ENCODE measurements at regions not wholly inside any gene's neighbourhood (a gene's known extent, or its start where the extent isn't known, plus 50 kb on each side); places are given as distances from the start of the nearest gene placed in this dataset.

DNA sequence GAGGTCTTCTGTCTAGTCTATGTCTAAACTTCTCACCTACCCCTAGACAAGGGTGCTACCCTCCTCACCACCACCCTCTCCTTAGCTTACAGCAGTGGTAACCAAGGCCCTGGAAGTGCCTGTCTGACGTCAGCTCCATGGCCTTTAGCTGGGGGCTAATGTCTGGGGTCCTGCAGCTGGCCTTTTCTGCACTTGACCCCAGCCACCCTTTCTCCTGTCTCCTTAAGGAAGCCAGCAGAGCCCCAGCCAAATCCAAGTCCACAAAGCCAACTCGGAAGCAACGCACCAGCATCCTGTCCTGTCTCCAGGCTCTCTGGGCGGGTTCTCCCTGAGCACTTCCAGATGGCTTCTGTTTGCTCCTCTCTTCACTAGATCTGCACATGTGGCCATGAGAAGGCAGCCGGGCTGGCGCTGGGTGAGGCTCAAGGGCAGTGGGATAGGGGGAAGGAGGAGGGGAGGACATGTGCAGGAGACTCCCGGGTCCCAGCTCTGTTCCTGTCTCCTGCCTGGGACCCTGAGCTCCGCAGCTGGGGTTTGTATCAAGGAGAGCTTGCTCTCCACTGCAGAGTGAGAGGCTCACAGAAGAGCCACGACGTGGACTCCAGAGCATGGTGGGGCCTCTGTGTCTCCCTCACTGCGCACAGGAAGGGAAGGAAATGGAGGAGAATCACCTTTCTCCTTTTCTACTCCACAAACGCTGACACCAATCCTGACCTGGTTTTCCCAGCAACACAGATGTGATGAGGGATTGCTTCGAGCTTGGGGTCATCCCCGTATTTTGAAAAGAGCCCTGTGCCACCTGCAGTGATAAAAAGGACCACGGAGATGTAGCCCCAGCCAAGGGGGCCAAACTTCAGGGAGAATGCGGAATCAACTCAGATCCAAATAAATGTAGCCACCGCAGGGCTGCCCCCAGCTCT, 204.2 kb downstream of the USP12 start:
- ATAC-seq (replicated peaks in 1 of 2): no peak
- Mint-ChIP-seq H3K4me1 (ENCODE audit: low read depth) (no peaks in the 10 kb centered on the region), H3K27me3 (ENCODE audit: low read depth) (no peaks in the 10 kb centered on the region), H3K36me3 (ENCODE audit: insufficient read depth in 2 of 2) (no peaks in the 10 kb centered on the region), H3K4me3 (no peak overlapping the region), H3K27ac (no peak overlapping the region), H3K9me3 (no peaks in the 10 kb centered on the region)
- DNase-seq: no peak

DNA sequence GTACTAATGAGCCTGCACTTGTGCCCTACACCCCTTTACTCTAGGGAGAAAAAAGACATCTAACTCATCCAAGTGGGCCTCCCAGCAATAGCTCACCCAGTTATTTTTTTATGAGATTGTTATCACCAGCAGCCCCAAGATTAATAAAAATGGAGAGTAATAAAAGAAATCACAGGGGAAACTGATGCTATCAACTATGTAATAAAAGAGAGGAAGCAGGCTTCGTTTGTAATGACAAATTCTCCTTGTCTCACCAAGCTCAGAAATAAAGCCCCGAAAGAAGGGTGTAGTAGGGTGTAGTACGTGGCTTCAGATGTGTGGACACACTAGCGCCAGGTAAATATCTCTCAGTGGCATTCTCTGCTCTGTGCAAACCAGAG, 204.9 kb downstream of the USP12 start:
- no peaks in the 10 kb centered on the region for H3K27me3 Mint-ChIP-seq (ENCODE audit: low read depth)
- no peaks in the 10 kb centered on the region for H3K36me3 Mint-ChIP-seq (ENCODE audit: insufficient read depth in 2 of 2)
- ATAC-seq (replicated peaks in 1 of 2) (no peak), DNase-seq (no peak)
- no peak overlapping the region for H3K27ac Mint-ChIP-seq
- H3K4me3 Mint-ChIP-seq: no peak overlapping the region
- no peaks in the 10 kb centered on the region for H3K4me1 Mint-ChIP-seq (ENCODE audit: low read depth)
- H3K9me3 Mint-ChIP-seq: no peaks in the 10 kb centered on the region

DNA sequence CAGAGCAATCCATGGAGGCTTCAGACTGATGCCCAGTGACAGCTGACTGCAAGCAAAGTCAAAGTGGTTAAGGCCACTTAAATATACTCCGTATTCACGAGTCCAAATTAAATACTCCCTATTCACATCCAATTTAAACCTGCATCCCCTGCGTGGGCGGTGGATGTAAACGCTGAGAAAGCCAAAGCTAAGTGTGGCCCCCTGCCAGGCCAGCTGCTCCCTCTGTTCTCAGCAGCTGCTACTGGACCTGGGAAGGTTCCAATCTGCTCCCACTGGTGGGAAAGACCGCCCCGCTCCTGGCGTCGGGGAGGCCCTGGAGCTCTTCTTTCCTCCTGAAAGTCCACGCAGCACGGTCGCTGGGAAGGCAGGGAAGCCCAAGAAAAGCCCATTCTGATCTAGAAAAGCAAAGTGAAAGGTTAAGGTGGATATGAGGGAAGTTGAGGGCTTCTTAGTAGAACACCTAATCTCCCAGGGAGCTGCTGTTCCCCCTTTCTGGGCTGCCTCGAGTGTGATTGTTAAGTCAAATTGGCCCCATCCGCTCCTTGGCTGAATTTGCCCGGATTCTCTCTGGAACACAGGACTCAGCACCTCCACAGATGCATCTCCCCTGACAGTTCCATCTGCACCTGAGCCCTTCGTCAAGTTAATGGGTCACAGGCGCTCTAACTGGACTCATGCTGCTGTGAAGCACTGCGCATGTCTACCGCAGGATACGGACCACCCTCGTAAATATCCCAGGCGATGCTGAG, 205.5 kb downstream of the USP12 start:
- no peaks in the 10 kb centered on the region for H3K9me3 Mint-ChIP-seq
- H3K27ac Mint-ChIP-seq: no peak overlapping the region
- ATAC-seq (replicated peaks in 1 of 2) (no peak), DNase-seq (no peak)
- H3K4me3 Mint-ChIP-seq: no peak overlapping the region
- no peaks in the 10 kb centered on the region for H3K27me3 Mint-ChIP-seq (ENCODE audit: low read depth)
- H3K4me1 Mint-ChIP-seq (ENCODE audit: low read depth): no peaks in the 10 kb centered on the region
- no peaks in the 10 kb centered on the region for H3K36me3 Mint-ChIP-seq (ENCODE audit: insufficient read depth in 2 of 2)

DNA sequence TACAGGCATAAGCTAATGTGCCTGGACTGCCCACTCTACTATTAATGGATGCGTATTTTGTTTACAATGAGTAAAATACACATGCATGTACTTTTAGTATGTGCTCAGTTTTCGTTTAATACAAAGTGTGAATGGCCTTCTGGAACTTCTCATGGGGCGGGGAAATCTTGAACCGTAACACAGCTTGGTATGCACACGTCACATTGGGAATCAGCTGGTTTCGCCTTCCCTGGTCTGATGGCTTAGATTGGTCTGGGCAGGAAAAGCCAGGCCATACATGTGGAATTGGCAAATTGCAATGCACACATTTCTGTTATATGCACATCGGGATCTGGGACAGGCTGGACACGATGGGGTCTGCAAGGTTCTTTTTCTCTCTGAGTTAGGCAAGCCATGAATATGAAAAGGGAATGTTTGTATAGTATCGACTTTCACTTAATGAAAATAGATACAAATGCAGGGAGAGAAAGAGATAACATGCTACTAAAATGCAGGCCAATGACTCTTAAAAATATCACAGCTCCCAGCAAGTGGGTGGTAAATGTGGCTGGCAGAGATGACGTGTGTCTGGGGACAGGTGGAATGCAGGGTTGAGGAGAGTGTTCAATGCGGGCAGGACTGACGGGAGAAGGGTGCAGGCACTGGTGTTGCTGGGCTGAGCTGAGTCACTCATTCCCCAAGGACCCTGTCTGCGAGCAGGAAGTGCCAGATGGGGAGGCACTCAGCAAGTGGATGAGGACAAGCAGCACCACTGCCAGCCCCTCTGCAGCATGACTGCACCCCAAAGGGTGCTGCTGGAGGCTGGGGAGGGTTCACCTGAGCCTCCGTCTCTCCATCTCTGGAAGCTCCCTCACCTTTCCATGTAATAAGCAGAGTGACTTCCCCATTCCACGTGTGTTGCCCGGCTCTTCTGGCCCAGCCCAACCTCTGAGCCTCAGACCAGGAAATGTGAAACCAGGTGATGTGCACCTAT, 204.0 kb upstream of the GPR12 start:
- no peaks in the 10 kb centered on the region for H3K9me3 Mint-ChIP-seq
- no peaks in the 10 kb centered on the region for H3K4me1 Mint-ChIP-seq (ENCODE audit: low read depth)
- H3K36me3 Mint-ChIP-seq (ENCODE audit: insufficient read depth in 2 of 2): no peaks in the 10 kb centered on the region
- no peak overlapping the region for H3K4me3 Mint-ChIP-seq
- DNase-seq (no peak), ATAC-seq (replicated peaks in 1 of 2) (no peak)
- peaks cover 6% of the 10 kb centered on the region for H3K27me3 Mint-ChIP-seq (ENCODE audit: low read depth)
- H3K27ac Mint-ChIP-seq: no peak overlapping the region

DNA sequence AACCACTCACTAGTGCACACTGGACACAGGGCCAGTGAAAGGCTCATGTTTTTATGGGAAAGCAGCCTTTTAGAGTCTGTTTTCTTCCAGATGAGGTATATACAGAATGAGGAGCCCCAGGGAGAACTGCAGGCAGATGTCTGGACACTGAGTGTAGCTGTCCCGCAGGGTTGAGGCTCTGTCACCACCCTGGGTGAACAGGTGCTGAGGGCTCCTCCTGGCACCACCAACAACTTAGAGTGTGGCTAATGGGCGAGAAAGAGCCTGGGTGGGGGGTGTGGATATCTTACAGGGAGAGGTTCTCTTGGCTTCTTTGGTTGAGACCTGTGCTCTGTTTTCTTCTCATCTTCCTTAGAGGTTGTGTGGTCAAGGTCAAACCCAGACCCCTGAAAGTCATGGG, 202.1 kb upstream of the GPR12 start:
- H3K27me3 Mint-ChIP-seq (ENCODE audit: low read depth): peaks cover 6% of the 10 kb centered on the region
- no peak overlapping the region for H3K4me3 Mint-ChIP-seq
- DNase-seq (no peak), ATAC-seq (replicated peaks in 1 of 2) (no peak)
- no peaks in the 10 kb centered on the region for H3K9me3 Mint-ChIP-seq
- no peaks in the 10 kb centered on the region for H3K4me1 Mint-ChIP-seq (ENCODE audit: low read depth)
- H3K27ac Mint-ChIP-seq: no peak overlapping the region
- H3K36me3 Mint-ChIP-seq (ENCODE audit: insufficient read depth in 2 of 2): no peaks in the 10 kb centered on the region

DNA sequence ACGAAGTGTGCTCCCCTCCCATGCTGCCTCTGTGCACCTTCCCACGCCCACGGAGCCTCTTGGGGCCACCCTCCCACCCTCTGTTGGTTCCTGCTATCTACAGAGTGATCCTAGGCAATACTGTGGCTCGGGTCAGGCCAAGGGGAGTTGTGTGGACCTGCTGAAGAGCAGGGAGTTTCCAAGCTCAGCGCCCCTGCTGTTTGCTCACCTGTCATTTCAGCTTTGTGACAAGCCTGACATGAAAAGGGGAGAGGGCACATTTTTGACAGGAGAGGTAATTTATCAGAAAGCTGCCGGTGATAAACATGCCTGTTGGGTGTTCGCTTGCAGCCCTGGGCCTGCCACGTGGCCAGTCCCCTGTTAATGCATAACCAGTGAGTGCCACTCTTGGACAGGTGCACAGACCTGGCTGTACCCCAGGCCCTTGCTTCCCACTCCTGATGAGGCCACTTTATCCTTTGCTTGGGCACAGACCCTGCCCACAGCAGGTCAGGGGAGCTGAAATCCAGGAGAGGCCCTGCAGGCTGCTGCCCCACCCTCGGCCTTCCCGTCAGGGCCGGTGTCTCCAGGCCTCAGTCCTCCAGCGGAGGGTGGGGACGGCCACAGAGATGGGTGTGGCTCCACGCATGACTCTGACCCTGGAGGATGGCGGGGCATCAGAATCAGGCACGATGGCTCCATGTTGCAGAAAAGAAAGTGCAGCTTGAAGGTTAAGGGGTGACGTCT, 201.5 kb upstream of the GPR12 start:
- no peaks in the 10 kb centered on the region for H3K9me3 Mint-ChIP-seq
- ATAC-seq (replicated peaks in 1 of 2) (no peak), DNase-seq (no peak)
- no peak overlapping the region for H3K4me3 Mint-ChIP-seq
- no peaks in the 10 kb centered on the region for H3K36me3 Mint-ChIP-seq (ENCODE audit: insufficient read depth in 2 of 2)
- no peak overlapping the region for H3K27ac Mint-ChIP-seq
- H3K4me1 Mint-ChIP-seq (ENCODE audit: low read depth): no peaks in the 10 kb centered on the region
- H3K27me3 Mint-ChIP-seq (ENCODE audit: low read depth): peaks cover 10% of the 10 kb centered on the region

DNA sequence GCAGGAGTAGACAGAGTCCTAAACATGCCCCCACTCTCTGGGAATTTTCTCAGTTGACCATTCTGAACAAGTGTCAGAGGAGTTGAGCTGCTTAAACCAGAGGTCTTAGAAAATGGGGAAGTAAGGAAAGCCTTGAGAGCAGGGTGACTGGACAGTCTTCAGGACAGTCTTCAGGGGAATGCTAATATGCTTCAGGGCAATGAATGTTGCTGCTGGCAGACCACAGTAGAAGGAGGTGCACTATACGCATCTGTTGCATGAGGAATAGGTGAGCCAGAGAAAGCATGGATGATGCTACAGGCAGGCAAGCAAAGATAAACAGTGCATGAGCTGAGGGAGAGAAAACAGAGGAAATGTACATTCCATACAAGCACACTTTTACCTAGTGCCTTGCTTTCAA, 196.6 kb upstream of the GPR12 start:
- H3K36me3 Mint-ChIP-seq (ENCODE audit: insufficient read depth in 2 of 2): no peaks in the 10 kb centered on the region
- no peak overlapping the region for H3K4me3 Mint-ChIP-seq
- peaks cover 25% of the 10 kb centered on the region for H3K27me3 Mint-ChIP-seq (ENCODE audit: low read depth)
- DNase-seq: no peak
- H3K9me3 Mint-ChIP-seq: no peaks in the 10 kb centered on the region
- no peaks in the 10 kb centered on the region for H3K4me1 Mint-ChIP-seq (ENCODE audit: low read depth)
- ATAC-seq (replicated peaks in 1 of 2): no peak
- H3K27ac Mint-ChIP-seq: no peak overlapping the region

DNA sequence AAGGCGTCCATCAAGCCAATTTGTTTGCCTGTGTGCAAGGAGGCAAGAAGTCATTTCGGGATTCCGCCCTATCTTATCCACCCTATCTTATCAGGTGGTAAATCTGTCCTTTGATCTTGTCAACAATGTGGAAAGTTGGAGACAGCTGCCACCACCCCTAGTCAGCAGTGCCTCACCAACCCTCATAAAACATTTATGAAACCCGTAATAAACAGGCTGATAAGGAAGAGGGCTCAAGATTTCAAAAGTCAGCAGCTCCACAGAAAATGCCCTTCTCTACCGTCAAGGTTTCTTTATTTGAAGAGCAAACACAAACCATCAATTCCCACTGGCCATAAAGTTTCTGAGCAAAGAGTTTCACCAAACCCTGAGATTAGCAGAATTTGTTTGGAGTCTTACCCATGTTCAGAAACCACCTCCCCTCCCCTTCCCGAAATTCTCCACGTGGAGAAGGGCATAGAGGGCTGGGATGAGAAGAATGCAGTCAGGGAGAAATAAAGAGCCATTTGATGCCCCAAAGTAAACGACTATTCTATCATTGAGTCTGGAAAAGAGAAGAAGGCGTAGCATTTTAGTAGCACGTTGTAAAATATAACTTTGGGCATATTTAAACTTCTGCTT, 196.0 kb upstream of the GPR12 start:
- Mint-ChIP-seq H3K4me1 (ENCODE audit: low read depth) (no peaks in the 10 kb centered on the region), H3K9me3 (no peaks in the 10 kb centered on the region), H3K36me3 (ENCODE audit: insufficient read depth in 2 of 2) (no peaks in the 10 kb centered on the region), H3K4me3 (no peak overlapping the region), H3K27me3 (ENCODE audit: low read depth) (peaks cover 25% of the 10 kb centered on the region), H3K27ac (no peak overlapping the region)
- DNase-seq (no peak), ATAC-seq (replicated peaks in 1 of 2) (no peak)

DNA sequence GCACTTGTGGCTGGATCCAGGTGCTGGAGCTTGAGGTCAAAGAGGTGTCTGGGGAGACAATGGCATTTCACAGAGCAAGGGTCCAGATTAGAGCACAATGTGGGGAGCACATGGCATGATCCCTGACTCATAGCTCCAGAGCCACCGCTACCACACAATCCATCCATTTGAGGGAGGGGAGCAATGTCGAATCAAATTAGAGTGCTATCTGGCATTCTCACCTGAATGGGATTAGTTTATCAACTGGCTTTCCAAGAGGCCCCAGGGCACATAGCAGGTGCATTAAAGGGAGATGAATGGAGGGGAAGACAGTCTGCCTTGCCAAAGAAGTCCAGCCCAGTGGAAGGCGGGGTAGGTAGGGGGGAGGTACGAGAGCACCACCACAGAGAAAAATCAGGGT, 194.4 kb upstream of the GPR12 start:
- no peaks in the 10 kb centered on the region for H3K4me1 Mint-ChIP-seq (ENCODE audit: low read depth)
- DNase-seq: no peak
- no peaks in the 10 kb centered on the region for H3K36me3 Mint-ChIP-seq (ENCODE audit: insufficient read depth in 2 of 2)
- H3K9me3 Mint-ChIP-seq: no peaks in the 10 kb centered on the region
- H3K4me3 Mint-ChIP-seq: no peak overlapping the region
- ATAC-seq (replicated peaks in 1 of 2): no peak
- no peak overlapping the region for H3K27ac Mint-ChIP-seq
- H3K27me3 Mint-ChIP-seq (ENCODE audit: low read depth): peaks cover 19% of the 10 kb centered on the region

DNA sequence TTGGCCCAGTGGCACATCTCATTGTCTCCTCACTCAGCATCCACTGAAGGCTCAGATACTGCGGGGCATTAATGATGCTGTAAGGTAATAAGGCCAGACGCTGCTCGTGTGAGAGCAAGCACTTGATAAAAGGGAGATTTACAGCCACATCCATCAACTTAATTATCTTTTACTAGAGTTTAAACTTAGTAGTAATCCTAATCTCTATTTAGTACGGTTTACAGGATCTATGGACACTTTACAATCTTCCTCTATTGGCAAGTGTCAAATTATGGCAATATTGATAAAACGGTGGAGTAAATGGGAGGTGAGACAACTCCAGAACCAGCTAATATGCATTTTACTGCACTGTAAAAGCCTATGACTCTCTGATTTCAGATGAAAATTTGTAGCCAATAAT, 192.7 kb upstream of the GPR12 start:
- DNase-seq (no peak), ATAC-seq (replicated peaks in 1 of 2) (no peak)
- Mint-ChIP-seq H3K4me1 (ENCODE audit: low read depth) (no peaks in the 10 kb centered on the region), H3K9me3 (no peaks in the 10 kb centered on the region), H3K36me3 (ENCODE audit: insufficient read depth in 2 of 2) (no peaks in the 10 kb centered on the region), H3K27me3 (ENCODE audit: low read depth) (peaks cover 19% of the 10 kb centered on the region), H3K4me3 (no peak overlapping the region), H3K27ac (no peak overlapping the region)

DNA sequence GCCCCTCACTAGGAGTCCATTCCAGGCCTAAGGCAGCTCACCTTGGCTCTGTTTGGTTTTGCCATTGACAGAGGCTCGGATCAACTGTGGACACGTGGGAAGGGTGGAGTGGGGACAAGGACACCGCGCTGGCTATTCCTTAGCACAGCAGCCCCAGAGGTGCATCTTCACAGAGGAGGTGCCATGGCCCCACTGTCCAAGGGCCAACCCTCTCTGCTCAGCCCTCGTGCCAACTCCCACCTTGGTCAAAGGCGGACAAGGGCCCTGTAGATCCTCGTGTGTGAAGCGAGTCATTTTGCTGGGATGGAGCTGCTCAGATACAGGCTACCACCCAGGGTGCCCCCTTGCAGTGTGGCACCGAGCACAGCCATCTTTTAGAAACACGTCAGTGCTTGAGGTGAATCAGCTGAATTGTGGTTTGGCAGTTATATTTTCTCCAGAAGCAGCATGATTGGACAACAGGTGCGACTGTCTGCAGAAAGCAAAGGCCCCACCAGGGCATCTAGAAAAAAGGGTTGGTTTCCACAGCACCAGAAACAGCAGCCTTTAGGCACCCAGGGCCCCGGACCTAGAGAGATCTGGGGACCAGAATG, 192.1 kb upstream of the GPR12 start:
- peak in 1 of 2 donors; percentile 33 for ATAC-seq (replicated peaks in 1 of 2)

More for the DNA sequence above, 192.1 kb upstream of the GPR12 start:
- no peak overlapping the region for H3K27ac Mint-ChIP-seq
- H3K27me3 Mint-ChIP-seq (ENCODE audit: low read depth): peaks cover 19% of the 10 kb centered on the region
- no peaks in the 10 kb centered on the region for H3K4me1 Mint-ChIP-seq (ENCODE audit: low read depth)
- no peaks in the 10 kb centered on the region for H3K9me3 Mint-ChIP-seq
- no peaks in the 10 kb centered on the region for H3K36me3 Mint-ChIP-seq (ENCODE audit: insufficient read depth in 2 of 2)
- no peak overlapping the region for H3K4me3 Mint-ChIP-seq
- DNase-seq: no peak

Measured in activated T-cell treated with anti-CD3 and anti-CD28 coated beads, Interleukin-2, amount 50 U/mL, for 72 hours (primary cell).